ENCODE measurements at regions not wholly inside any gene's neighbourhood (a gene's known extent, or its start where the extent isn't known, plus 50 kb on each side); places are given as distances from the start of the nearest gene placed in this dataset.

DNA sequence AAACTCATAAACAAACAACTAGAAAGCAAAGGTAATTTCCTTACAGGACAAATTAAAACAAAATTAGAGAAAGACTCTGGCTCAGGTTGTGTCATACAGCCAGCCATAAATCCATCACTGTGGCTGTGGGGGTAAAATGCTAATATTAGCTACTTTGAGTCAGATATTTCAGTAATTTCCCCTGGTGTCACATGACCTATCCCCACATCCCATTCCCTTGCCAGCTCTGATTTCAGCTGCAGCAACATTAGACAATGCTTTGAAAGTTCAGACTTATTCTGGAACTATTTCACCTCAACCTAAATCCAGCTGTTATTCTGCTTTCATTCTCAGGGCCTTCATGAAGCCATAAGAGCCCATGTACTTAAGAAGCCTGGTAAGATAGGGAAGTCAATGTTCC is 55.3 kb downstream of the RPL10L start:
- no peak for TF ChIP-seq POLR2A (IDR thresholded peaks at IDR 0.05; ENCODE audit: borderline replicate concordance, extremely low read depth, insufficient read depth, insufficient read length)
- TF ChIP-seq, protein P1, sequence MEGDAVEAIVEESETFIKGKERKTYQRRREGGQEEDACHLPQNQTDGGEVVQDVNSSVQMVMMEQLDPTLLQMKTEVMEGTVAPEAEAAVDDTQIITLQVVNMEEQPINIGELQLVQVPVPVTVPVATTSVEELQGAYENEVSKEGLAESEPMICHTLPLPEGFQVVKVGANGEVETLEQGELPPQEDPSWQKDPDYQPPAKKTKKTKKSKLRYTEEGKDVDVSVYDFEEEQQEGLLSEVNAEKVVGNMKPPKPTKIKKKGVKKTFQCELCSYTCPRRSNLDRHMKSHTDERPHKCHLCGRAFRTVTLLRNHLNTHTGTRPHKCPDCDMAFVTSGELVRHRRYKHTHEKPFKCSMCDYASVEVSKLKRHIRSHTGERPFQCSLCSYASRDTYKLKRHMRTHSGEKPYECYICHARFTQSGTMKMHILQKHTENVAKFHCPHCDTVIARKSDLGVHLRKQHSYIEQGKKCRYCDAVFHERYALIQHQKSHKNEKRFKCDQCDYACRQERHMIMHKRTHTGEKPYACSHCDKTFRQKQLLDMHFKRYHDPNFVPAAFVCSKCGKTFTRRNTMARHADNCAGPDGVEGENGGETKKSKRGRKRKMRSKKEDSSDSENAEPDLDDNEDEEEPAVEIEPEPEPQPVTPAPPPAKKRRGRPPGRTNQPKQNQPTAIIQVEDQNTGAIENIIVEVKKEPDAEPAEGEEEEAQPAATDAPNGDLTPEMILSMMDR (IDR thresholded peaks at IDR 0.05 in 2 of 3, conservative IDR thresholded peaks at IDR 0.05 in 1 of 3; ENCODE audit: borderline replicate concordance in 1 of 3, insufficient read depth in 1 of 3, low read depth in 2 of 3, low read length in 2 of 3) = no peak
- TF ChIP-seq POLR2AphosphoS5 (IDR thresholded peaks at IDR 0.05; ENCODE audit: low read depth, low read length) = no peak
- TF ChIP-seq, protein P2, sequence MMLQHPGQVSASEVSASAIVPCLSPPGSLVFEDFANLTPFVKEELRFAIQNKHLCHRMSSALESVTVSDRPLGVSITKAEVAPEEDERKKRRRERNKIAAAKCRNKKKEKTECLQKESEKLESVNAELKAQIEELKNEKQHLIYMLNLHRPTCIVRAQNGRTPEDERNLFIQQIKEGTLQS (IDR thresholded peaks at IDR 0.05) = no peak
- TF ChIP-seq, protein P3, sequence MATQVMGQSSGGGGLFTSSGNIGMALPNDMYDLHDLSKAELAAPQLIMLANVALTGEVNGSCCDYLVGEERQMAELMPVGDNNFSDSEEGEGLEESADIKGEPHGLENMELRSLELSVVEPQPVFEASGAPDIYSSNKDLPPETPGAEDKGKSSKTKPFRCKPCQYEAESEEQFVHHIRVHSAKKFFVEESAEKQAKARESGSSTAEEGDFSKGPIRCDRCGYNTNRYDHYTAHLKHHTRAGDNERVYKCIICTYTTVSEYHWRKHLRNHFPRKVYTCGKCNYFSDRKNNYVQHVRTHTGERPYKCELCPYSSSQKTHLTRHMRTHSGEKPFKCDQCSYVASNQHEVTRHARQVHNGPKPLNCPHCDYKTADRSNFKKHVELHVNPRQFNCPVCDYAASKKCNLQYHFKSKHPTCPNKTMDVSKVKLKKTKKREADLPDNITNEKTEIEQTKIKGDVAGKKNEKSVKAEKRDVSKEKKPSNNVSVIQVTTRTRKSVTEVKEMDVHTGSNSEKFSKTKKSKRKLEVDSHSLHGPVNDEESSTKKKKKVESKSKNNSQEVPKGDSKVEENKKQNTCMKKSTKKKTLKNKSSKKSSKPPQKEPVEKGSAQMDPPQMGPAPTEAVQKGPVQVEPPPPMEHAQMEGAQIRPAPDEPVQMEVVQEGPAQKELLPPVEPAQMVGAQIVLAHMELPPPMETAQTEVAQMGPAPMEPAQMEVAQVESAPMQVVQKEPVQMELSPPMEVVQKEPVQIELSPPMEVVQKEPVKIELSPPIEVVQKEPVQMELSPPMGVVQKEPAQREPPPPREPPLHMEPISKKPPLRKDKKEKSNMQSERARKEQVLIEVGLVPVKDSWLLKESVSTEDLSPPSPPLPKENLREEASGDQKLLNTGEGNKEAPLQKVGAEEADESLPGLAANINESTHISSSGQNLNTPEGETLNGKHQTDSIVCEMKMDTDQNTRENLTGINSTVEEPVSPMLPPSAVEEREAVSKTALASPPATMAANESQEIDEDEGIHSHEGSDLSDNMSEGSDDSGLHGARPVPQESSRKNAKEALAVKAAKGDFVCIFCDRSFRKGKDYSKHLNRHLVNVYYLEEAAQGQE (IDR thresholded peaks at IDR 0.05; ENCODE audit: low read depth) = no peak
- no peak for TF ChIP-seq SP1 (IDR thresholded peaks at IDR 0.05; ENCODE audit: low read depth)
- no peak for TF ChIP-seq JUND (IDR thresholded peaks at IDR 0.05)
- TF ChIP-seq EZH2 (IDR thresholded peaks at IDR 0.05) = no peak
- TF ChIP-seq EZH2phosphoT487 (IDR thresholded peaks at IDR 0.05; ENCODE audit: borderline replicate concordance) = no peak

All from HCT116 (cell line).